SHP77 (cell line): ENCODE measurements at regions not wholly inside any gene's neighbourhood (a gene's known extent, or its start where the extent isn't known, plus 50 kb on each side); places are given as distances from the start of the nearest gene placed in this dataset.

ENCODE experiments used
- DNase-seq, 2 experiments: peaks; one replicate each; lab custom pipeline; 2025; lab: John Stamatoyannopoulos, UW

DNA sequence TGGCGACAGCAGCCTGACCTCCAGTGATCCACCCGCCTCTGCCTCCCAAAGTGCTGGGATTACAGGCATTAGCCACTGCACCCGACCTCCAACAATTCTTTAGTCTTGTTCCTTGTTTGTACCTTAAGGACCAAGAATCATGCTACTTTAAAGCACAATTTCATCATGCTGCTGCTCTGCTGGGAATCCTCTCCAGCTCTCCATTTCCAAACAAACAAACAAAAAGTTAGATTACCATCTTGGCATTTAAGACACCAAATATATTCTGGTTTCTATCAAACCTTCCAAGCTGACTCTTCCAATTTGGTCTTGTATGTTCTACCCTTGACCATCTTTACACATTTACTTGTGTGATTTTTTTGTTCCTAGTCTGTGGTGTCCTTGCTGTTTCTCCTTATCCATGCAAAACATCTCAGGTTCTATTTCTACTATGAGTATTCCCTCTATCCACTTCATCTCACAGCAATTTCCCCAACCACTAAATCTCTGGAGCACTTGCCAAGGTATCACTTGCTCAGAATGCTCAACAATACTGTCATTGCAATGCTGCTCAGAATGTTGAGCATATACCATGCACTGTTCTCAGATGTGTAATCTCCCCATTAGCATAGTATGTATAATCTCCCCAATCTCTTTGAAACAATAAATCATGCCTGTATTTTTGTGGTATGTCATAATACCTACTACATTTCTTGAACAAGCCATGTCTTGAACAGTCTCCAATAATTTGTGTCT is 73.2 kb upstream of the GALNT5 start:
- DNase-seq: no peak

- no peak for DNase-seq
Measured at GRCh38 chr2:157185476-157186227, 71.9 kb upstream of the GALNT5 start.

- DNase-seq: no peak
Measured at GRCh38 chr2:157190151-157190550, 67.4 kb upstream of the GALNT5 start.

DNA sequence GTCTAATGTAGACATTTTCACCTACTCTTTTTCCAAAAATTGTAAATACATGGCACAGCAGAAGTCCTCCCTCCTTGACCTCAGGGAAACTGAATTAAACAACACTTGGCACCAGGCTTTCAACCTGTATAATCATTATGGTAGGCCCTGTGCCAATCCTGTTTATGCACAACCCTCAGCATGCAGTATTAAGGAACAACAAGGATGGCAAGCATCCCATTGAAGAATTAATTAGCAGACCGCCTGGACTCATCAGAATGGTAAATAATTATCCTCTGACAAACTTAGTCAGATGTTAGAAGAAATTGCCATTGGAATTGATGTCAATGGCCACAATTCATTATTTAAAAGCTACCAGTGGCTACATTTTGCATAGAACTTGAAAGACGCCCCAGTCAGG is 66.3 kb upstream of the GALNT5 start:
- DNase-seq: no peak

DNA sequence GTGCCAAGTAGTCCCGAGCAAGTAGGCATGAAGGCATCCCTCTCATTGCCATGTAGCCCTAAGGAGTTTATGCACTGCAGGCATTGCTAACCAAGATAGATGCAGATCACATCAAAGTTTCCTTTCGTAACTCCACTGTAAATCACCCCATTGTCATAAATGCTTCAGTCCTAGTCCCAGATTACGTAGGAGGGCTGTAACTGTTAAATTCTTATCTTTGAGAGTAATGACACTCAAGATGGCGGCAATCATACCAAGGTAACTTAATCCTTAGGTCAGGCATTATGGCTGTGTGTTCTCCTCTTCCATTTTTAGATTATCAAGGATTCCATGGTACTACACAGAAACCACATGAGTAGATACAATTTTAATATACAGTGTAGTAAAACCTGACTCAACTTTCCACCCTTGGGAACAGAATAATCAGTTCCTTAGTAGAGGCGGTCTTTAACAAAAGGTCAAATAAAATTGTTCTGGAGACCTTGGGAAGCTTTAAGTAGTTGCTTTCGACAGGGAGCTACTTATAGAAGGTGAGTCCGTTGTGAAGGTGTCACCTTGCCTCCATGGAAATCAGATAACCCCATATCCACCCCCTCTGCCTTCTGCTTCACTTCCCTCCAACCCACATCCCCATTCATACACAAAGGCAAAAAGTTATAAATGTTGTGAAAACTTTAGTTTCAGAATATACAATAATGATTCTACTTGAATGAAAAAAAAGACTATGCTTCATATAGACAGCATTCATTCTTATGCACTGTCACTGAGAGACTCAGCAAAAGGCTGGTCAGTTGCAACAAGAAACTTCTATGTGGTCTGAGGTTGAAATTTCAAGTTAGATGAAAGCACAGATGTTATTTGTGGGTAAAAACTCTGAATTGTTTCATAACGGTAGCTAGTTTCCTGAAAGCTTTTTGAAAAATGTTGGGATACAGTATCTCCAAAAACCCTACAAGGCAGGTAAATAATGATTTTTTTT is 64.8 kb upstream of the GALNT5 start:
- no peak for DNase-seq

DNA sequence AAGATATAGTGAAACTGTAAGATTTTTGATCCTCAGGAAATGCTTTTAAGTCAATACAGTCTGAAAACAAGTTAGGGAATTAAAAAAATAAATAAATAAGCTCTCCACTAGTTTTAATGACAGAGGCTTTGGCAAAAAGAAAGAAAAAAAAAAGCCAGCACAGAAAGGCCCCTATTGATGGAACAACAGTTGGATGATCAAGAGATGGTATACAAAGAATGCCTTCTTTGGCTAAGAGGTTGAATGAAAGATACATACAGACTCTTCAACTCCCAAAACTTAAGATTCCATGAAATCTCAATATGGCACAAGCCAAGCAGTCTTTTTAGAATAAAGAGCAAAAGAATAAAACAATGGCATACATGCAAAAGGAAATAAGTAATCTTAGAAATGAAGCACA is 64.0 kb upstream of the GALNT5 start:
- DNase-seq: no peak

DNA sequence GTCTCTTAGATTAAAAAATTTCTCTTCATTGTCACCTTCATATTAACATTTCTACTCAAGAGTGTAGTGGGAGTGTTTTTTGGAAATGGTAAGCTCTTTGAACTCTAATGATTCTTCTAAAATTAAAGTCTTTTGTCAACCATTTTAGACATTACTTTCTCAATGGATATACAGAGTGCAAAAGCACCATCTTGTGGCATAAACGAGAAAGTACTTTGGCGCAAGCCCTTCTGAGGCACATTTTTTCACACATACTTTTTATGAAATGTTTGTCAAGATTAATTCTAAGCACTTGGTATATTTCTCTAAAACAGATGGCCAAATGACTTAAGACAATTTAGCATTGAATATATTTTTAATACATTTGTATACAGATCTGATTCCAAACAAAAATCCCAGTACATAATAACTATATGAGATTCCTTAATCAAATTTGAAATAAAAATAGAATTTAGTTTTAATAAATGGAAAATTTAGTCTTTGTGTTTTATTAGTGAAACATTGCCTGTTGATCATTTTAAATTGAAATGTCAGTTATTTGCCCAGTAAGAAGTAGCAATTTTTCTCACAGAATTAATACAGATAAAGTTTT is 63.3 kb upstream of the GALNT5 start:
- peak; percentile 3 to 34 for DNase-seq

DNA sequence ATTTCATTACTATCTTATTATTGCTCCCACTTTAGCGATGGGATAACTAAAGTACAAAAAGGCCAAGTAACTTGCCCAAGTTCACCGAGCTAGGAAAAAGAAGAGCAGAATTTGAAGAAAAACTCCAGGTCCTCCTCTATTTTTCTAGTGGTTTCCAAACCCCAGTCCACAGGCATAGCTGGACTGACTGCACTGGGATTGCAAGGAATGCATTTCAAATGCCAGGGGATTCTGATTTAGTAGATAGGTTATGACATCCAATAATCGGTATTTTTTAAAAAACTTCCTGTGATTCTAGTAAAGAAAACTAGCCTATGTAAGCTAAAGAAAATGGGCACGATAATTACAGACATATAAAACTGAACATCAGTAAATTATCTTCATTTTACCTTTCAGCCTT is 62.7 kb upstream of the GALNT5 start:
- no peak for DNase-seq

- DNase-seq: no peak
Measured at GRCh38 chr2:157196956-157197355, 60.5 kb upstream of the GALNT5 start.

DNA sequence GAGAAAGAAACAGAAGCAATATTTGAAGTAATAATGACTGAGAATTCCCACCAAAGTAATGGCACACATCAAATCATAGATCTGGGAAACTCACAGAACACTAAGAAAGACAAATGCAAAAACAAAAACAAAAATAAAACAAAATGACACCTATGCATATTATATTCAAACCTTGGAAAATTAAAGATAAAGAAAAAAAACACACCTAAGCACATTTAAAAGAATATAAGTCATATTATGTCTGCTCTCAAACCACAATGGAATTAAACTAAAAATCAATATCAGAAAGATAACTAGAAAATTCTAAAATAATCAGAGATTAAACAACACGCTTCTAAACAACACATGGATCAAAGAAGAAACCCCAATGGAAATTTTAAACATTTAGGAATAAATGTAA is 59.7 kb upstream of the GALNT5 start:
- no peak for DNase-seq

GRCh38 chr2:157203651-157204050 is 53.9 kb upstream of the GALNT5 start:
- DNase-seq: no peak

DNA sequence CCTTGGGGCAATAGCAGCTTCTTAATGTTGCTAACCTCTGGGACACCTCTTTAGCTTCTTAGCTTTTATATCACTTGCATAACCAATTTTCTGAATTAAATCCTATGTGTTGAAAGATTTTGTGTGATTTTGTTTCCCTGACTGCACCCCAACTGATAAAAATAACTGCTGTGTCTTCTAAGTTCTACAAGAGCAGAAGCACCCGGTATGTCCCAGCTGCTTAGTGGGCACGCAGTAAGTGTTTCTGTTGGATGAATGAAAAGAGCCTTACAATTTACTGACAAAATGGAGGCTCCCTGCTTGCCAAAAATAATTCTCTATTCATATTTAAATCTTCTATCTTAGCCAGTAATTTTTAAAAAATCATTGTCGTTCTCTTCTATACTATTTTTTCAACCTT is 53.1 kb upstream of the GALNT5 start:
- no peak for DNase-seq

DNA sequence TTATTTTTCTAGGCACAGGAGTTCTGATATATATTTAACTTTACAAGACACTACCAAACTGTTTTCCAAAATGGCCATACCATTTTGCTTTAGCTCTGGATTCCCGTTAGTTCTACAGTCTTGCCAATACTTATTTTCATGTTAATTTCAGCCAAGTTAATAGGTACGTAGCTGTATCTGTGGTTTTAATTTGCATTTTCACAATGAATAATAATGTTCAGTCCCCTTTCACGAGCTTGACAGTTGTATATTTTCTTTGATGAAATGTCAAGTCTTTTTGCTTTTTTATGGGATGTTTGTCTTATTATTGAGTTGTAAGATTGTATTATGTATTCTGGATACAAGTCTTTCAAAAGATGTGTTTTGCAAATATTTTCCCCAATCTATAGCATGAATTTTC is 50.6 kb upstream of the GALNT5 start:
- no peak for DNase-seq
